OCI-LY7 (cell line): ENCODE measurements at regions not wholly inside any gene's neighbourhood (a gene's known extent, or its start where the extent isn't known, plus 50 kb on each side); places are given as distances from the start of the nearest gene placed in this dataset.

Experiments
- BruUV-seq: library from RNA; stranded (reverse); fragments of 400-500 nt; replicated peaks from 2 replicates; lab custom pipeline; 2021; lab: Mats Ljungman, UMichigan
- CTCF ChIA-PET: fragments of 300-600 bp; sonication (Branson Sonifier 250); formaldehyde crosslinking; loops from one replicate; lab custom pipeline; 2022; ENCODE audit warnings: antibody characterized with exemption; ENCODE audit not compliant: unreplicated experiment; lab: Charles Lee
- POLR2A ChIA-PET: fragments of 300-600 bp; sonication (Branson Sonifier 250); formaldehyde crosslinking; loops from one replicate; lab custom pipeline; 2022; ENCODE audit warnings: antibody characterized with exemption; lab: Charles Lee
- DNase-seq: peaks from one replicate; pipeline ENCODE4 v3.0.0-alpha.2; 2015; ENCODE audit warnings: low spot score
- H2AFZ ChIP-seq: fragments of 200-600 bp; sonication (generic), shearing (Covaris generic); 2 replicates; pipeline ENCODE4 v1.6.1; 2014; ENCODE audit warnings: mild to moderate bottlenecking, antibody characterized with exemption, low read length, moderate library complexity
- H3K27ac ChIP-seq: fragments of 200-600 bp; sonication (generic); 2 replicates; pipeline ENCODE4 v1.5.1; 2014; ENCODE audit warnings: mixed run types, low read depth, mild to moderate bottlenecking, moderate library complexity, low read length, inconsistent platforms; ENCODE audit not compliant: poor library complexity, severe bottlenecking
- H3K36me3 ChIP-seq: fragments of 200-600 bp; sonication (generic); 2 replicates; pipeline ENCODE4 v1.6.1; 2014; ENCODE audit warnings: mild to moderate bottlenecking, antibody characterized with exemption, low read length, moderate library complexity, mixed read lengths; ENCODE audit not compliant: insufficient read depth
- H3K4me1 ChIP-seq: fragments of 200-600 bp; sonication (generic); 2 replicates; pipeline ENCODE4 v1.5.1; 2014; ENCODE audit warnings: mild to moderate bottlenecking, low read length; ENCODE audit not compliant: insufficient read depth, poor library complexity, severe bottlenecking
- H3K4me2 ChIP-seq: fragments of 200-600 bp; sonication (generic); 2 replicates; pipeline ENCODE4 v1.6.1; 2014; ENCODE audit warnings: mild to moderate bottlenecking, low read length
- H3K4me3 ChIP-seq: fragments of 200-600 bp; sonication (generic); 2 replicates; pipeline ENCODE4 v1.5.1; 2014; ENCODE audit warnings: mild to moderate bottlenecking, low read depth, low read length; ENCODE audit not compliant: poor library complexity, severe bottlenecking
- H3K79me2 ChIP-seq: fragments of 200-600 bp; sonication (generic); 2 replicates; pipeline ENCODE4 v1.6.1; 2016; ENCODE audit warnings: low read depth, mild to moderate bottlenecking, low read length, moderate library complexity, mixed read lengths; ENCODE audit not compliant: insufficient read depth
- H3K9me2 ChIP-seq: fragments of 200-600 bp; sonication (generic); 2 replicates; pipeline ENCODE4 v1.6.1; 2016; ENCODE audit warnings: mild to moderate bottlenecking, low read length, mixed read lengths; ENCODE audit not compliant: insufficient read depth
- H3K9me3 ChIP-seq: fragments of 200-600 bp; sonication (generic); 2 replicates; pipeline ENCODE4 v1.6.1; 2014; ENCODE audit warnings: mild to moderate bottlenecking, mixed run types, low read length, mixed read lengths
- H4K20me1 ChIP-seq: fragments of 200-600 bp; sonication (generic); 2 replicates; pipeline ENCODE4 v1.6.1; 2014; ENCODE audit warnings: mild to moderate bottlenecking, antibody characterized with exemption, low read length, moderate library complexity, mixed read lengths; ENCODE audit not compliant: insufficient read depth
- CTCF ChIP-seq: fragments of 200-600 bp; sonication (generic); conservative IDR thresholded peaks from 2 replicates; pipeline ENCODE4 v1.5.1; 2014; ENCODE audit warnings: mild to moderate bottlenecking, antibody characterized with exemption, low read length, moderate library complexity, mixed read lengths
- EZH2phosphoT487 ChIP-seq: fragments of 200-600 bp; sonication (generic); IDR thresholded peaks from 2 replicates; pipeline ENCODE4 v1.6.1; 2018; ENCODE audit warnings: low read depth, borderline replicate concordance, mild to moderate bottlenecking, mixed run types, antibody characterized with exemption, low read length, moderate library complexity, mixed read lengths
- intact Hi-C: fragments of 100-400 bp; cut with micrococcal nuclease; formaldehyde crosslinking; loops from one replicate; pipeline ENCODE4 v1.10.0; 2022; ENCODE audit not compliant: unreplicated experiment

GRCh38 chr9:30197954-30198353 is 2186.5 kb upstream of the ACO1 start:
- H3K36me3 ChIP-seq: no peaks in the 10 kb centered on the region
- no peak overlapping the region for H3K27ac ChIP-seq
- no peak overlapping the region for H2AFZ ChIP-seq
- intact Hi-C loops: no loop called here
- CTCF ChIA-PET: no interaction called here
- peaks cover 16% of the 10 kb centered on the region for H3K9me3 ChIP-seq
- H3K79me2 ChIP-seq: no peaks in the 10 kb centered on the region
- peak; percentile 45 for DNase-seq
- H3K4me1 ChIP-seq: no peaks in the 10 kb centered on the region
- H3K9me2 ChIP-seq: no peaks in the 10 kb centered on the region
- no TSS peak for BruUV-seq
- TF ChIP-seq CTCF (no peak), EZH2phosphoT487 (no peak)
- H3K4me2 ChIP-seq: no peak overlapping the region
- no peak overlapping the region for H3K4me3 ChIP-seq
- no peaks in the 10 kb centered on the region for H4K20me1 ChIP-seq
- POLR2A ChIA-PET: no interaction called here

DNA sequence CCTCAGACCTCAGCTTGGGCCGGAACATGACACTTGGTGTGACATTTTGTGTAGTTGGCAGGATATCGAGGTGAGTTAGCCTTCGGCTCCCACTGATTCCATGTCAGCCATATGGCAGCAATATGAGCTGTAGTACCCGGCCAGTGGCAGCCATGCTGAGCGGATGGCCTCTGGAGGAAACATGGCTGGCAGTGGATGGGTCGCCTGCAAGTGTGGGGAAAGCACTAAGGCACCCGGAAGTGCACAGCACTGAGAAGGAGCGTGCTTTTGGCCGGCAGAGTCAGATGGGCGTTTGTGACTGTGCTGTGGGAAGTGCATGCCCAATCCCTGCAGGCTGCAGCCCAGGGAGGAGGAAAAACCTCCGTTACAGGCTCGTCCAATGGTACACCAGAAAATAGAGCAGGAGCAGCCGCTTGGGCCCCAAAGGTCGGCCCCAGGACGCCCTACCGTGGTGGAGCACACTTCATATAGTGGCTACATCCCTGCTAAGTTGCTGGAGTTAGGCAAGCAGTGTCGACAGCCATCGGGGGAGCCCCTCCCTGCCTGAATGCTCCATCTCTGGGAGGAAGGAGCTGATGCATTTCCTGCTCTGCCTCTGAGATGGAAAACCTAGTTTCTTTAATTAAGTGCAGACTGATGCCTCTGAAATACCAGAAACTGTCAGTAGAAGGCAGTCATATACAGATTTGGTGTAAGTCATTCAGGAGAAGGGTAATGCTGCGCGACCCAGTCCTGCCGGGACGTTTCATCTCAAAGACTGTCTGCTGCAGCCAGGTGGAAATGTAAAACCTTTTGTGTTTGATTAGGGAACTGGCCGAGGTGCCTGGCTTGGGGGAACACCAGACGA is 2185.8 kb upstream of the ACO1 start:
- Histone ChIP-seq H3K79me2 (no peaks in the 10 kb centered on the region), H3K27ac (no peak overlapping the region), H2AFZ (no peak overlapping the region), H3K4me2 (no peak overlapping the region), H4K20me1 (no peaks in the 10 kb centered on the region), H3K4me3 (no peak overlapping the region), H3K9me2 (no peaks in the 10 kb centered on the region), H3K9me3 (peaks cover 16% of the 10 kb centered on the region), H3K4me1 (no peaks in the 10 kb centered on the region), H3K36me3 (no peaks in the 10 kb centered on the region)
- BruUV-seq: no TSS peak
- POLR2A ChIA-PET: interaction anchor here (0.6 kb wide), 1 partner anchor 17 kb away, joined by 6 read pairs; no protein-coding TSS in a partner anchor
- TF ChIP-seq CTCF (no peak), EZH2phosphoT487 (no peak)
- no peak for DNase-seq
- intact Hi-C loops: no loop called here
- CTCF ChIA-PET: no interaction called here

- Histone ChIP-seq H4K20me1 (no peaks in the 10 kb centered on the region), H3K36me3 (no peaks in the 10 kb centered on the region), H2AFZ (no peak overlapping the region), H3K4me2 (no peak overlapping the region), H3K9me3 (peaks cover 16% of the 10 kb centered on the region), H3K9me2 (no peaks in the 10 kb centered on the region), H3K4me3 (no peak overlapping the region), H3K79me2 (no peaks in the 10 kb centered on the region), H3K4me1 (no peaks in the 10 kb centered on the region), H3K27ac (no peak overlapping the region)
- intact Hi-C loops: no loop called here
- POLR2A ChIA-PET: no interaction called here
- no TSS peak for BruUV-seq
- no peak for TF ChIP-seq EZH2phosphoT487
- no peak for TF ChIP-seq CTCF
- CTCF ChIA-PET: no interaction called here
- no peak for DNase-seq
Observed at GRCh38 chr9:30201024-30201423, 2183.4 kb upstream of the ACO1 start.
